ENCODE measurements at regions not wholly inside any gene's neighbourhood (a gene's known extent, or its start where the extent isn't known, plus 50 kb on each side); places are given as distances from the start of the nearest gene placed in this dataset.
"Not testable (repeated sequence)": the region's sequence is repeated elsewhere in the genome, so short reads cannot be mapped to it uniquely, and the experiment has no call there.

GRCh38 chr4:38314663-38315062 lies 349.3 kb upstream of the KLF3 start:
- DNase-seq: no peak

- no peak for DNase-seq
These were observed 348.7 kb upstream of the KLF3 start for GRCh38 chr4:38315286-38315685.

GRCh38 chr4:38316045-38316444 lies 348.0 kb upstream of the KLF3 start:
- DNase-seq: no peak

GRCh38 chr4:38317041-38317674 lies 346.8 kb upstream of the KLF3 start:
- DNase-seq: no peak

GRCh38 chr4:38318737-38319455 lies 345.1 kb upstream of the KLF3 start:
- DNase-seq: peak; percentile 75

GRCh38 chr4:38319456-38320342 lies 344.3 kb upstream of the KLF3 start:
- DNase-seq: peak; percentile 91

- no peak for DNase-seq
These were observed 343.7 kb upstream of the KLF3 start for GRCh38 chr4:38320343-38320695.

- no peak for DNase-seq
These were observed 343.2 kb upstream of the KLF3 start for GRCh38 chr4:38320833-38321232.

- no peak for DNase-seq
These were observed 341.3 kb upstream of the KLF3 start for GRCh38 chr4:38322714-38323113.

- no peak for DNase-seq
These were observed 340.8 kb upstream of the KLF3 start for GRCh38 chr4:38323141-38323641.

GRCh38 chr4:38324861-38325628 lies 339.0 kb upstream of the KLF3 start:
- no peak for DNase-seq

GRCh38 chr4:38325629-38325913 lies 338.4 kb upstream of the KLF3 start:
- DNase-seq: no peak

GRCh38 chr4:38326499-38326898 lies 337.5 kb upstream of the KLF3 start:
- DNase-seq: no peak

GRCh38 chr4:38327174-38327573 lies 336.8 kb upstream of the KLF3 start:
- DNase-seq: no peak

GRCh38 chr4:38328989-38329729 lies 334.8 kb upstream of the KLF3 start:
- DNase-seq: peak; percentile 49

- no peak for DNase-seq
These were observed 333.7 kb upstream of the KLF3 start for GRCh38 chr4:38330321-38330720.

GRCh38 chr4:38330936-38331335 lies 333.1 kb upstream of the KLF3 start:
- DNase-seq: no peak

- no peak for DNase-seq
These were observed 331.3 kb upstream of the KLF3 start for GRCh38 chr4:38332699-38333098.

- DNase-seq: no peak
These were observed 330.8 kb upstream of the KLF3 start for GRCh38 chr4:38333219-38333618.

- DNase-seq: no peak
These were observed 329.2 kb upstream of the KLF3 start for GRCh38 chr4:38334791-38335190.

GRCh38 chr4:38338939-38339338 lies 325.1 kb upstream of the KLF3 start:
- not testable (repeated sequence) for DNase-seq

GRCh38 chr4:38343608-38344007 lies 320.4 kb upstream of the KLF3 start:
- no peak for DNase-seq
